C4-2B (cell line): ENCODE measurements at regions not wholly inside any gene's neighbourhood (a gene's known extent, or its start where the extent isn't known, plus 50 kb on each side); places are given as distances from the start of the nearest gene placed in this dataset.
"Not testable (repeated sequence)": the region's sequence is repeated elsewhere in the genome, so short reads cannot be mapped to it uniquely, and the experiment has no call there.

Experiments
- H3K27ac ChIP-seq: fragments of 450-650 bp; 2 replicates; pipeline ENCODE4 v1.5.1; 2017
- ZFX ChIP-seq: fragments of 450-650 bp; IDR thresholded peaks from 2 replicates; pipeline ENCODE4 v1.6.1; 2017
- TF ChIP-seq, protein P1 (sequence below): fragments of 450-650 bp; conservative IDR thresholded peaks from 2 replicates; pipeline ENCODE4 v1.5.1; 2017; ENCODE audit warnings: mild to moderate bottlenecking

DNA sequence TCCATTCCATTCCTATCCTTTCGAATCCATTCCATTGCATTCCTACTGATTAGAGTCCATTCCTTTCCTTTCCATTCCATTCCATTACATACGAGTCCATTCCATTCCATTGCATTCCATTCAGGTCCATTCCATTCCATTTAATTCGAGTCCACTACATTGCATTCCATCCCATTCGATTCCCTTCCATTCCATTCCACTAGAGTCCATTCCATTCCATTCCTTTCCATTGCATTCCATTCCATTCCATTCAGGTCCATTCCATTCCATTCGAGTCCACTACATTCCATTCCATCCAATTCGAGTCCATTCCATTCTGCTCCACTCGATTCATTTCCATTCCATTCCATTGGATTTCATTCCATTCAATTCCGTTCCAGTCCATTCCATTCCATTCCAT, 1133.6 kb downstream of the RPIA start:
- TF ChIP-seq, protein P1, sequence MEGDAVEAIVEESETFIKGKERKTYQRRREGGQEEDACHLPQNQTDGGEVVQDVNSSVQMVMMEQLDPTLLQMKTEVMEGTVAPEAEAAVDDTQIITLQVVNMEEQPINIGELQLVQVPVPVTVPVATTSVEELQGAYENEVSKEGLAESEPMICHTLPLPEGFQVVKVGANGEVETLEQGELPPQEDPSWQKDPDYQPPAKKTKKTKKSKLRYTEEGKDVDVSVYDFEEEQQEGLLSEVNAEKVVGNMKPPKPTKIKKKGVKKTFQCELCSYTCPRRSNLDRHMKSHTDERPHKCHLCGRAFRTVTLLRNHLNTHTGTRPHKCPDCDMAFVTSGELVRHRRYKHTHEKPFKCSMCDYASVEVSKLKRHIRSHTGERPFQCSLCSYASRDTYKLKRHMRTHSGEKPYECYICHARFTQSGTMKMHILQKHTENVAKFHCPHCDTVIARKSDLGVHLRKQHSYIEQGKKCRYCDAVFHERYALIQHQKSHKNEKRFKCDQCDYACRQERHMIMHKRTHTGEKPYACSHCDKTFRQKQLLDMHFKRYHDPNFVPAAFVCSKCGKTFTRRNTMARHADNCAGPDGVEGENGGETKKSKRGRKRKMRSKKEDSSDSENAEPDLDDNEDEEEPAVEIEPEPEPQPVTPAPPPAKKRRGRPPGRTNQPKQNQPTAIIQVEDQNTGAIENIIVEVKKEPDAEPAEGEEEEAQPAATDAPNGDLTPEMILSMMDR, result no peak
- no peak for TF ChIP-seq ZFX
- no peak overlapping the region for H3K27ac ChIP-seq

DNA sequence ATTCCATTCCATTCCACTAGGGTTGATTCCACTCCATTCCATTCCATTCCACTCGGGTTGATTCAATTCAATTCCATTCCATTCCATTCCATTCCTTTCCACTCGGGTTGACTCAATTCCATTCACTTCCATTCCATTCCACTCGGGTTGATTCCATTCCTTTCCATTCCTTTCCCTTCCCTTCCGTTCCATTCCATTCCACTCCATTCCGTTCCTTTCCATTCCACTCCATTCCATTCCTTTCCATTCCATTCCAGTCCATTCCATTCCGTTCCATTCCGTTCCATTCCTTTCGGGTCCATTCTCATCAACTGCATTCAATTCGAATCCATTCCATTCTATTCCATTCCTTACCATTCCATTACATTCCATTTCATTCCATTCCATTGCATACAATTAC, 1135.3 kb downstream of the RPIA start:
- H3K27ac ChIP-seq, result not testable (repeated sequence)

DNA sequence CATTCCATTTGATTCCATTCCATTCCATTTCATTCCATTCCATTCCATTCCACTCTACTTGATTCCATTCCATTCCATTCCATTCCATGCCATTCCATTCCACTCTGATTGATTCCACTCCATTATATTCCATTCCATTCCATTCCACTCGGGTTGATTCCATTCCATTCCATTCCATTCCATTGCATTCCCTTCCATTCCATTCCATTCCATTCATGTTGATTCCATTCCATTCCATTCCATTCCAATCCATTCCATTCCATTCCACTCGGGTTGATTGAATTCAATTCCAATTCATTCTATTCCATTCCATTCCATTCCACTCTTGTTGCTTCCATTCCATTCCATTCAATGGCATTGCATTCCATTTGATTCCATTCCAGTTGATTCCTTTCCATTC, 1136.4 kb downstream of the RPIA start:
- H3K27ac ChIP-seq, result not testable (repeated sequence)

DNA sequence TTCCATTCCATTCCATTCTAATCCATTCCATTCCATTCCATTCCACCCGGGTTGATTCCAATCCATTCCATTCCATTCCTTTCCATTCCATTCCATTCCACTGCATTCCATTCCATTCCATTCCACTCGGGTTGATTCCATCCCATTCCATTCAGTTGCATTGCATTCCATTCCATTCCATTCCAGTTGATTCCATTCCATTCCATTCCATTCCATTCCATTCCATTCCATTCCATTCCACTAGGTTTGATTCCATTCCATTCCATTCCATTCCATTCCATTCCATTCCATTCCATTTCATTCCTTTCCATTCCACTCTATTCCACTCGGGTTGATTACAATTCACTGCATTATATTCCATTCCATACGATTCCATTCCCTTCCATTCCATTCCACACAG, 1136.9 kb downstream of the RPIA start:
- not testable (repeated sequence) for H3K27ac ChIP-seq

DNA sequence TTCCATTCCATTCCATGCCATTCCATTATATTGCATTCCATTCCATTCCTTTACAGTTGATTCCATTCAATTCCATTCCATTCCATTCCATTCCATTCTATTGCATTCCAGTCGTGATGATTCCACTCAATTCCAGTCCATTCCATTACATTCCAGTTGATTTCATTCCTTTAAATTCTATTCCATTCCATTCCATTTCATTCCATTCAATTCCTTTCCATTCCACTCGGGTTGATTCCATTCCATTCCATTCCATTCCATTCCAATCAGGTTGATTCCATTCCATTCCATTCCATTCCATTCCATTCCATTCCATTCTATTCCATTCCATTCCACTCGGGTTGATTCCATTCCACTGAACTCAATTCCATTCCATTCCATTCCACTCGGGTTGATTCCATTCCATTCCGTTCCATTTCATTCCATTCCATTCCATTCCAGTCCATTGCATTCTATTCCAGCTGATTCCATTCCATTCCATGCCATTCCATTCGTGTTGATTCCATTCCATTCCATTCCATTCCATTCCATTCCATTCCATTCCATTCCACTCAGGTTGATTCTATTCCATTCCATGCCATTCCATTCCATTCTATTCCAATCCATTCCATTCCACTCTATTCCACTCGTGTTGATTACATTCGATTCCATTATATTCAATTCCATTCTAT, 1137.6 kb downstream of the RPIA start:
- not testable (repeated sequence) for H3K27ac ChIP-seq

DNA sequence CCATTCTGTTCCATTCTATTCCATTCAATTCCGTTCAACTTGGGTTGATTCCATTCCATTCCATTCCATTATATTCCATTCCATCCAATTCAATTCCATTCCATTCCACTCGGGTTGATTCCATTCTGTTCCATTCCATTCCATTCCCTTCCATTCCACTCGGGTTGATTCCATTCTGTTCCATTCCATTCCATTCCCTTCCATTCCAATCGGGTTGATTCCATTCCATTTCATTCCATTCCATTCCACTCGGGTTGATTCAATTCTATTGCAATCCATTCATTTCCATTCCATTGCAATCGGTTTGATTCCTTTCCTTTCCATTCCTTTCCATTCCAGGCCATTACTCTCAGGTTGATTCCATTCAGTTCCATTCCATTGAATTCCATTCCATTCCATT, 1138.4 kb downstream of the RPIA start:
- no peak for TF ChIP-seq ZFX
- TF ChIP-seq, protein P1, result no peak

DNA sequence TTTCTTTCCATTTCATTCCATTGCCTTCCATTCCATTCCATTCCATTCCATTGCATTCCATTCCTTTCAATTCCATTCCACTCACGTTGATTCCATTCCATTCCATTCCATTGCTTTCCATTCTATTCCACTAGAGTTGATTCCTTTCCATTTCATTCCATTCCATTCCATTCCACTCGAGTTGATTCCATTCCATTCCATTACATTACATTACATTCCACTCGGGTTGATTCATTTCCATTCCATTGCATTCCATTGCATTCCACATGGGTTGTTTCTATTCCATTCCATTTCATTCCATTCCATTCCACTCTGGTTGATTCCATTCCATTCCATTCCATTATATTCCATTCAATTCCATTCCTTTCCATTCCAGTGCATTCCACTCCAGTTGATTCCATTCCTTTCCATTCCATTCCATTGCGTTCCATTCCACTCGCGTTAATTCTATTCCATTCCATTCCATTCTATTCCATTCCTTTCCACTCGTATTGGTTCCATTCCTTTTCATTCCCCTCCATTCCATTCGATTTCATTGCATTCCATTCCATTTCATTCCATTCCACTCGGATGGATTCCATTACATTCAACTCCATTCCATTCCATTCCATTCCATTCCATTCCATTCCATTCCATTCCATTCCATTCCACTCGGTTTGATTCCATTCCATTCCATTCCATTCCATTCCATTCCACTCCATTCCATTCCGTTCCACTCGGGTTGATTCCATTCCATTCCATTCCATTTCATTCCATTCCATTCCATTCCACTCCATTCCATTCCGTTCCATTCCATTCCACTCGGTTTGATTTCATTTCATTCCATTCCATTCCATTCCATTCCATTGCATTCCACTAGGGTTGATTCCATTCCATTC, 1139.1 kb downstream of the RPIA start:
- not testable (repeated sequence) for H3K27ac ChIP-seq

More for the DNA sequence above, 1138.4 kb downstream of the RPIA start:
- H3K27ac ChIP-seq, result no peak overlapping the region

DNA sequence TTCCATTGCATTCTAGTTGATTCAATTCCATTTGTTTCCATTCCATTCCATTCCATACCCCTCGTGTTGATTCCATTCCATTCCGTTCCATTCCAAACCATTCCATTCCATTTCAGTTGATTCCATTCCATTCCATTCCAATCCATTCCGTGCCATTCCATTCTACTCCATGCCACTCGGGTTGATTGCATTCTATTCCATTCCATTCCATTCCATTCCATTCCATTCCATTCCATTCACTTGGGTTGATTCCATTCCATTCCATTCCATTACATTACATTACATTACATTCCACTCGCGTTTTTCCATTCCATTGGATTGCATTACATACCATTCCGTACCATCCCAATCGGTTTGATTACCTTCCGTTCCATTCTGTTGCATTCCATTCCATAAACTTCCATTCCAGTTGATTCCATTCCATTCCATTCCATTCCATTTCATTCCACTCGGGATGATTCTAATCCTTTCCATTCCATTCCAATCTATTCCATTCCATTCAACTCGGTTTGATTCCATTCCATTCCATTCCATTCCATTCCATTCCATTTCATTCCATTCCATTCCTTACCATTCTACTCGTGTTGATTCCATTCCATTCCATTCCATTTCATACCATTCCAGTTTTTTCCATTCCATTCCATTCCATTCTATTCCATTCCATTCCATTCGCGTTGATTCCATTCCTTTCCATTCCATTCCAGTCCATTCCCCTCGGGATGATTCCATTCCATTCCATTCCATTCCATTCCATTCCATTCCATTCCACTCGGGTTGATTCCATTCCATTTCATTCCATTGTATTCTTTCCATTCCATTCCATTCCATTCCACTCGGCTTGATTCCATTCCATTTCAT, 1140.4 kb downstream of the RPIA start:
- no peak overlapping the region for H3K27ac ChIP-seq
- TF ChIP-seq, protein P1, result no peak
- no peak for TF ChIP-seq ZFX

DNA sequence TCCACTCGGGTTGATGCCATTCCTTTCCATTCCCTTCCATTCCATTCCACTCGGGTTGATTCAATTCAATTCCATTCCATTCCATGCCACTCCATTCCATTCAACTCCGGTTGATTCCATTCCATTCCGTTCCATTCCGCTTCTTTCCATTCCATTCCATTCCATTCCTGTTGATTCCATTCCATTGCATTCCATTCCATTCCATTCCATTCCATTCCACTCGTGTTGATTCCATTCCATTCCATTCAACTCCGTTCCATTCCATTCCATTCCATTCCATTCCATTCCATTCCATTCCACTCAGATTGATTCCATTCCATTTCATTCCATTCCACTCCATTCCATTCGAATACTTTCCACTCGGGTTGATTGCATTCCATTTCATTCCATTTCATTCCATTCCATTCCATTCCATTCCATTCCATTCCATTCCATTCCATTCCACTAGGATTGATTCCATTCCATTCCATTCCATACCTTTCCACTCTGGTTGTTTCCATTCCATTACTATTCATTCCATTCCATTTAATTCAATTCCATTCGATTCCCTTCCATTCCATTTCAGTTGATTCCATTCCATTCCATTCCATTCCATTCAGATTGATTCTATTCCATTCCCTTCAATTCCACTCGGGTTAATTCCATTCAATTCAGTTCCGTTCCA, 1141.8 kb downstream of the RPIA start:
- TF ChIP-seq, protein P1, result no peak
- no peak for TF ChIP-seq ZFX
- no peak overlapping the region for H3K27ac ChIP-seq
